Central memory CD8-positive, alpha-beta T cell (primary cell): ENCODE measurements at regions not wholly inside any gene's neighbourhood (a gene's known extent, or its start where the extent isn't known, plus 50 kb on each side); places are given as distances from the start of the nearest gene placed in this dataset.
"Not testable (repeated sequence)": the region's sequence is repeated elsewhere in the genome, so short reads cannot be mapped to it uniquely, and the experiment has no call there.

Experiments
- ATAC-seq: fragments of 150-1000 bp; cut with Tn5 transposase; replicated peaks from 2 replicates; pipeline ENCODE4 v1.10.0; 2022; ENCODE audit warnings: mild to moderate bottlenecking, moderate FRiP score, moderate number of reproducible peaks; ENCODE audit not compliant: poor library complexity, severe bottlenecking; ENCODE audit errors: extremely low read depth
- DNase-seq, 2 donors: peaks; one replicate each; pipeline ENCODE4 v3.0.0; 2021; ENCODE audit warnings: low spot score in 2 of 2
- H3K27ac Mint-ChIP-seq: one replicate; pipeline ENCODE4 v1.8.0; 2022; ENCODE audit warnings: low read depth, mild to moderate bottlenecking, moderate library complexity, mixed read lengths
- H3K27me3 Mint-ChIP-seq: one replicate; pipeline ENCODE4 v1.8.0; 2022; ENCODE audit warnings: mixed read lengths
- H3K36me3 Mint-ChIP-seq: one replicate; pipeline ENCODE4 v1.8.0; 2022; ENCODE audit warnings: mild to moderate bottlenecking, moderate library complexity, mixed read lengths; ENCODE audit not compliant: insufficient read depth
- H3K4me1 Mint-ChIP-seq: one replicate; pipeline ENCODE4 v1.8.0; 2022; ENCODE audit warnings: mixed read lengths
- H3K4me3 Mint-ChIP-seq: one replicate; pipeline ENCODE4 v1.8.0; 2022; ENCODE audit warnings: mild to moderate bottlenecking, moderate library complexity, mixed read lengths
- H3K9me3 Mint-ChIP-seq: one replicate; pipeline ENCODE4 v1.8.0; 2022; ENCODE audit warnings: mixed read lengths

DNA sequence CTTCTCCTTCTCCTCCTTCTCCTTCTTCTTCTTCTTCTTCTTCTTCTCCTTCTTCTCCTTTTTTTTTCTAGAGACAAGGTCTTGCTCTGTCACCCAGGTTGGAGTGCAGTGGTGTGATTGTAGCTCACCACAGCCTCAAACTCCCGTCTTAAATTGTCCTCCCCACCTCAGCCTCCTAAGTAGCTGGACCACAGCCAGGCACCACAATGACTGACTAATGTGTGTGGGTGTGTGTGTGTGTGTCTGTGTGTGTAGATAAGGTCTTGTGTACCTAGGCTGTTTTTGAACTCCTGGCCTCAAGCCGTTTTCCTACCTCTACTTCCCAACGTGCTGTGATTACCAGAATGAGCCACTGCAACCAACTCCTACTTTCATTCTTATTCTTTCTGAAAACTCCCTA is 390.9 kb downstream of the ADAM29 start:
- no peak for DNase-seq
- Mint-ChIP-seq H3K36me3 (no peaks in the 10 kb centered on the region), H3K9me3 (peaks cover 16% of the 10 kb centered on the region), H3K4me3 (no peak overlapping the region), H3K4me1 (no peaks in the 10 kb centered on the region), H3K27me3 (no peaks in the 10 kb centered on the region), H3K27ac (no peak overlapping the region)
- no peak for ATAC-seq

DNA sequence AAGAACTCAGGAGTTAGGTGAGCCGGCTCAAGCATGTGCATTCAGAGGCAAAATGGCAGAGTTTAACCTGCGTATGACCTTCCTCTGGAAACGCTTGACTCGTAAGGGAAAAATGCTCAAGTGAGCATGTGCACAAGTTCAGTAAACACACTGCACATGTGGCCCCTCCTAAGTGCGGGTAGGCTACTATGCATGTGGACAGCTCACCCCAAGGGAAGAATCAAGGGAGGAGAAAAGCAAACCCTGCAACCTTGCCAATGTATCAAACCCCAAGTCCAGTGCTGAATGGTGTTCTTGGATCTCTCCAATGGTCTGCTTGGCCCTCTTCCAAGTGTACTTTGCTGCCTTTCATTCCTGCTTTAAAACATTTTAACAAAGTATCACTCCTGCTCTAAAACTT is 407.1 kb downstream of the ADAM29 start:
- Mint-ChIP-seq H3K9me3 (peaks cover 13% of the 10 kb centered on the region), H3K27me3 (no peaks in the 10 kb centered on the region), H3K4me1 (no peaks in the 10 kb centered on the region), H3K27ac (no peak overlapping the region), H3K4me3 (no peak overlapping the region), H3K36me3 (no peaks in the 10 kb centered on the region)
- no peak for ATAC-seq
- no peak for DNase-seq

DNA sequence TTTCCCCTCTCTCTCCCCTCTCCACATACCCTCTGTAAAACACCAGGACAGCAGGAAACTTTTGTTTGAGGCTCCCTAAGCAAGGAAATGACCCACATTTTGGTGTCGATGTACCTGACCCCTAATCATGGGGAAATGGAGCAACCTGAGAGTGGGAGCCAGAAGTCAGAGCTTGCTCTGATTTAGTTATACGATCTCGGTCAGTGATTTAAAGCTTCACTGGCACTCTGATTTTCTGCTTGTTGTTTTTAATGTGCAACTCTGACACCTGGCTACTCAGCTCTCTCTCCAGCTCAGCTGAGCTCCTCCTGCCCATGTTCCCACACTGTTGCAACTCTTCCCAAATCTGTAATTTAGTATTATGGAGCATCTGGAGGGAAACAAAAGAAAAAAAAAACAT is 408.6 kb downstream of the ADAM29 start:
- Mint-ChIP-seq H3K9me3 (peaks cover 22% of the 10 kb centered on the region), H3K4me1 (no peaks in the 10 kb centered on the region), H3K27me3 (no peaks in the 10 kb centered on the region), H3K27ac (no peak overlapping the region), H3K36me3 (no peaks in the 10 kb centered on the region), H3K4me3 (no peak overlapping the region)
- DNase-seq (no peak), ATAC-seq (no peak)

DNA sequence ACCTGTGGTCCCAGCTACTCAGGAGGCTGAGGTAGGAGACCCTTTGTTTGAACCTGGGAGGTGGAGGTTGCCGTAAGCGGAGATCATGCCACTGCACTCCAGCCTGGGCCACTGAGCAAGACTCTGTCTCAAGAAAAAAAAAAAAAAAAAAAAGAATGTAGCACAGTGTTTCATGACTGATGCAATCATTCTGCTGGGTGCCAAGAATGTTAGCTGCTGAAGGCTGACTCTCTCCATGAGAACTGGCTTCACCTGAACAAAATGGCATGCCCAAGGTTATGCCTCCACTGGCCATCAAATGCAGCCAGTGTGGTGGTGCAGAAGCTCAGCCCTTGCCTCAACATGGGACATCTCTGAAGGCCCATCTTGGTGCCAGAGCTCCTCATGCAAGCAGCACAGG is 412.1 kb downstream of the ADAM29 start:
- Mint-ChIP-seq H3K36me3 (no peaks in the 10 kb centered on the region), H3K4me3 (no peak overlapping the region), H3K4me1 (no peaks in the 10 kb centered on the region), H3K27me3 (no peaks in the 10 kb centered on the region), H3K27ac (no peak overlapping the region), H3K9me3 (peaks cover 25% of the 10 kb centered on the region)
- ATAC-seq (no peak), DNase-seq (no peak)

DNA sequence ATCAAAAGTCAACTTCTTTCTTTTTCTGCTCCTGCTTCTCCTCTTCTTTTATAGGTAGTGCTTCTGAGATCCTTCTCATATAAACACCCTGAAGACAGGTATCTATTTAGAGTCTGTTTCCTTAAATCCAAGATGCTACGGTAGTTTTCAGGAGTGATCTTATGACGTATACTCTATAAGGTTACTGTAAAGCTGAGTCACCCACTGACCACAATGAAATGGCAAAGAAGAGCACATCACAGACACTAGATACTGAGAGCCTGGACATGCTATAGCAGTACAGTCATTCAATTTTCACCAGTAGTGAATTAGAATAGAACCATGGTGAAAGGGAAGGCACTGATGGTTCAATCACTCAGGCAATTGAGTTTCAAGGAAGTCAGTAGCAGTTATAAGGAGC is 412.5 kb downstream of the ADAM29 start:
- Mint-ChIP-seq H3K9me3 (peaks cover 25% of the 10 kb centered on the region), H3K27me3 (no peaks in the 10 kb centered on the region), H3K4me3 (no peak overlapping the region), H3K4me1 (no peaks in the 10 kb centered on the region), H3K36me3 (no peaks in the 10 kb centered on the region), H3K27ac (no peak overlapping the region)
- DNase-seq (no peak), ATAC-seq (no peak)

DNA sequence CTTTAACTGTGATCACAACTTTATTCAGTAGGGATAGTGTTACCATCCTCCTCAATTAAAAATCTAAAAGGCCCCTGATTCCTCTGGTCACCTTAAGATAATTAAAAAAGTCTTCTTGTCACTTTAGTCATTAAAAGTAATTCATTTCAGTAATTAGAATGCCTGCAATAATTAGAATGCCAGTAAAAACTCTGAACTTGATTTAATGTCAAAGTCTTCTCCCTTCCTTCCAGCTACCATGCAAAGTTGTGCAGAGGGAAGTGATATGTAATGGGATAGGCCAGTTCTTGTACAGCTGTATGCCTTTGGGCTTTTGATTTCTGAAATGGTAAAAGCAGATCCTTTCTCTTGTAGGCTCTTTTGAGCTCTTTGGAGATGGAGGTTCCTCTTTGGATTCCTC is 417.2 kb downstream of the ADAM29 start:
- Mint-ChIP-seq H3K36me3 (no peaks in the 10 kb centered on the region), H3K27me3 (no peaks in the 10 kb centered on the region), H3K4me1 (no peaks in the 10 kb centered on the region), H3K4me3 (no peak overlapping the region), H3K9me3 (peaks cover 13% of the 10 kb centered on the region), H3K27ac (no peak overlapping the region)
- ATAC-seq (no peak), DNase-seq (no peak)

DNA sequence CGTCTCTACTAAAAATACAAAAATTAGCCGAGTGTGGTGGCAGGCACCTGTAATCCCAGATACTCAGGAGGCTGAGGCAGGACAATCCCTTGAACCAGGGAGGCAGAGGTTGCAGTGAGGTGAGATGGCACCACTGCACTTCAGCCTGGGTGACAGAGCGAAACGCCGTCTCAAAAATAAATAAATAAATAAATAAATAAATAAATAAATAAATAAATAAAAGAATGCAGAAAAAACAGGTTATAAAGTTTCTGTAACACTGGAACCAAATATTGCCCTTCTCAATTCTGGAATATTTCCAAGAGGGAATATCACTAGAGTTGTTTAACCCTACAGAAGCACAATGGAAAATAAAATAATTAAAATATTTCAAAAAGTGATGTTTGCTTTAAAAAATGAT is 418.4 kb downstream of the ADAM29 start:
- not testable (repeated sequence) for H3K36me3 Mint-ChIP-seq, ATAC-seq, DNase-seq, H3K4me3 Mint-ChIP-seq, H3K27me3 Mint-ChIP-seq, H3K4me1 Mint-ChIP-seq, H3K27ac Mint-ChIP-seq
- H3K9me3 Mint-ChIP-seq = peaks cover 18% of the 10 kb centered on the region

DNA sequence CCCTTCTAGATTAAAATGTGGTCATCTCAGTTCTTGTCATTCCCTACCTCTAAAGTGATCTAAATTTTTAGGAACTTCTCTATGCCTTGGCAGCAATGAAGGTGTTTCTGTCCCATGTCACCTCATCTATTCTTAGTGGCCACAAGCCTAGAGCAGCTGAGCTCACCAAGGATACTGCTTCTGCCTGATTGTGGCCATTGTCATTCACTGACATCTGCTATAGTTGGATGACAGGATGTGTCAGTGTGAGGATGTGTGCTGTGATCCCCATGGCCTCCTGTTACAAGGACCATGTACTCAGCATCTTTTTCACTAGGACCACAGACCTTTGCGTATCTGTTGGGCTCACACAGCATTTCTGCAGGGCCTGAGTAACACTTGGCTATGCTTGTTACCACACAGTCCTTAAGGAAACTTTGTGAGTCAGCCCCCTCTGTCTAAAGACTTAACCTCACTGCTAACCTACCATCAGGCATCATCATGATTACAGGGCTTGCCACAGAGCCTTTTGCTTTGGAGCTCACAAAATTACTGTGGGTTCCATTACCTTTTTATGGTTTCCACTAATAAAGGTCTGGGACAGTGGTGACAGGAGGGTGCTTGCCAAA is 421.0 kb downstream of the ADAM29 start:
- no peak overlapping the region for H3K4me3 Mint-ChIP-seq

DNA sequence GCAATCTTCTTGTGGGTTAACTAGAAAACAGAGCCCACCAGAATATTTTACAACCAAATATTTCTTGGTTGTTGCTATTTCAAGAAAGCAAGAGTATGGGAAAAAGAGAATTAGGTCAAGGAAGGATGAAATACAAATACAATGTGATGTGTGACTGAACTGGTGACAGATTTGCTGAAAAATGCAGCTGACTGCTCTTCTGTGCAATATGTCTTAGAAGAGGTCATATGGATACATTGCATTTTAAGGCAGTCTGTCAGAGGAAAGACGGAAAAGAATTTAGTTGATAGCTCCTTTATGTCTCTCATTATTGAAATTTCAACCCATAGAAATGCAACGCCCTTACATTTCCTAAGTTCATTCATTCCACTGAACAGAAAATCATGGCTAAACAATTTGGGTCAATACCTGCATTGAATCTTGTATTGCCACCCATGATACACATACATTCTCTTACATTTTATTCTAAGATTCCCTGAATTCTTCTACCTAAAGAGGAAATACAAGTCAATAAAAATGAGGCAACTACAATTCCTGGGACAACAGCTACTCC is 423.1 kb downstream of the ADAM29 start:
- Mint-ChIP-seq H3K4me3 (no peak overlapping the region), H3K27me3 (no peaks in the 10 kb centered on the region), H3K36me3 (no peaks in the 10 kb centered on the region), H3K9me3 (peaks cover 20% of the 10 kb centered on the region), H3K27ac (no peak overlapping the region), H3K4me1 (no peaks in the 10 kb centered on the region)
- ATAC-seq = no peak
- DNase-seq = no peak

More for the DNA sequence above, 421.0 kb downstream of the ADAM29 start:
- no peak overlapping the region for H3K27ac Mint-ChIP-seq
- DNase-seq = no peak
- no peaks in the 10 kb centered on the region for H3K36me3 Mint-ChIP-seq
- no peaks in the 10 kb centered on the region for H3K4me1 Mint-ChIP-seq
- peaks cover 18% of the 10 kb centered on the region for H3K9me3 Mint-ChIP-seq
- ATAC-seq = no peak
- no peaks in the 10 kb centered on the region for H3K27me3 Mint-ChIP-seq

DNA sequence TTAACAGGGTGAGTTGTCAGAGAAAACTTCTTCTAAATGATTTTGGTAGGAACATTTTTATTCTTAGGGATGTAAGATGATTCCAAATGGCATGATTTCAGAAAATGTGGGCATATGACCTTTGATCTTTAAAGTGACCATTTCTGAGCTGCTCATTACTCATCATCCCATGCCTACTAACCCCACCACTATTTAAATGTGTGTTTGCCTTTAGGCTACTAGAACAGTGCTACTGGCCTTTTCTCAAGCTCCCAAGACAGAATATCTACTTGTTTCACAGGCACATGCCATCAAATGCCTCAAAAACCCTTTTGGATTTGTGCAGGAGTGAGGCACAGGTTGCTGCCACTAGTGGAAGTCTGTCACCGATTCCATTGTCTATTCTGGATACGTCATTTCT is 428.2 kb downstream of the ADAM29 start:
- no peak overlapping the region for H3K4me3 Mint-ChIP-seq
- DNase-seq (no peak), ATAC-seq (no peak)
- H3K36me3 Mint-ChIP-seq = no peaks in the 10 kb centered on the region
- no peaks in the 10 kb centered on the region for H3K4me1 Mint-ChIP-seq
- no peak overlapping the region for H3K27ac Mint-ChIP-seq
- no peaks in the 10 kb centered on the region for H3K27me3 Mint-ChIP-seq
- H3K9me3 Mint-ChIP-seq = peaks cover 16% of the 10 kb centered on the region

DNA sequence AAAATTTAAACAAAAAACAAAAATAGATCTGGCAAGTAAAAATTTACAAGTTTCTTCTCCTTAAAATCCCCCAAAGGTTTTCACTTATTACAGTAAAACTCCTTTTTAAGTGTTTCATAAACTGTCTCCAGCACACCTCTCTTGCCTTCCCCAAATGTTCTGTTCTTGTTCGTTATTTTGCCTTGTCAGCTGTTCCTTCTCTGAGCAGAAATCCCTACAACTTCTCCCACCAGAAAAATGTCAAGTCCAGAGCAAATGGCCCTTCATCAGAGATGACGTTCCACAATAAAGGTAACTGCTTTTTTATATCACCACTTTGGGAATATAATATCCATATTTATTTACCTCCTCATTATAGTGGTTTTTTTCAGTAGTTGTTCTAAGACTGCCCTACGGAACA is 432.1 kb downstream of the ADAM29 start:
- Mint-ChIP-seq H3K4me1 (no peaks in the 10 kb centered on the region), H3K27me3 (no peaks in the 10 kb centered on the region), H3K9me3 (peaks cover 14% of the 10 kb centered on the region), H3K4me3 (no peak overlapping the region), H3K36me3 (no peaks in the 10 kb centered on the region), H3K27ac (no peak overlapping the region)
- ATAC-seq (no peak), DNase-seq (no peak)

DNA sequence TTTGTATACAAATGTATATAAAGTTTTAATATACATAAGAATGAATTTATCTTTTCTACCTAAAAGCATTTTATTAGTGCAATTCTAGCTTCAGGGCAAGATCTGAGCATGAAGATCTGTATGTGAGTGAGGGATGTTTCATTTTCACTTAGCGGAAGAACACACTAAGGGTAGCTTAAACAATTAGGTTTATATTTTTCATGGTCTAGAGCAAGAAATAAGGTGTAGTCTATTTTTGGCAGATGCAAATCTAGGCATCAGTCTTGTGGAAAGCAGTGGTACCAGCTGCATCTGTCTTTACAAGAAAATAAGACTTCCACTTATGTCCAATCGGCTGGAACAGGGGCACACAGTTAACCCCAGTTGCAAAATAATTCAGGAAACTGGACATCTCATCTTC is 433.3 kb downstream of the ADAM29 start:
- Mint-ChIP-seq H3K4me1 (no peaks in the 10 kb centered on the region), H3K9me3 (peaks cover 14% of the 10 kb centered on the region), H3K36me3 (no peaks in the 10 kb centered on the region), H3K4me3 (no peak overlapping the region), H3K27ac (no peak overlapping the region), H3K27me3 (no peaks in the 10 kb centered on the region)
- DNase-seq (no peak), ATAC-seq (no peak)

DNA sequence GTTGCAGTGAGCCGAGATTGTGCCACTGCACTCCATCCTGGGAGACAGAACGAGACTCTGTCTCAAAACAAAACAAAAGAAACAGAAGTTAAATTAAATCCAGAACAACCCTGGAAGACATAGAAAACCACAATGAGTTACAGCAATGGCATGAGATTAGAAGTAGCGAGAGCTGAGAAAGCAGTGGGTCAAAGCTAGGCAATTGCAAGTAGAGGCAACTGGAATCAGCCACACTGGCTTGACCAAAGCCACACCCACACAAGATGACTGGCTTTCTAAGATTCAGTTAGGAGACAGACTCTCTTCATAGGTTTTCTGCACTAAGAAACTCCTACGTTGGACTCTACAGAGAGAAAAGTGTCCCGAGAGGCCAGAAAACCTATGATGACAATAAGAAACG is 443.0 kb downstream of the GPM6A start:
- Mint-ChIP-seq H3K27me3 (no peaks in the 10 kb centered on the region), H3K9me3 (no peaks in the 10 kb centered on the region), H3K4me3 (no peak overlapping the region), H3K27ac (no peak overlapping the region), H3K4me1 (no peaks in the 10 kb centered on the region), H3K36me3 (no peaks in the 10 kb centered on the region)
- ATAC-seq = no peak
- DNase-seq = no peak
